ENCODE measurements at regions not wholly inside any gene's neighbourhood (a gene's known extent, or its start where the extent isn't known, plus 50 kb on each side); places are given as distances from the start of the nearest gene placed in this dataset.

DNA sequence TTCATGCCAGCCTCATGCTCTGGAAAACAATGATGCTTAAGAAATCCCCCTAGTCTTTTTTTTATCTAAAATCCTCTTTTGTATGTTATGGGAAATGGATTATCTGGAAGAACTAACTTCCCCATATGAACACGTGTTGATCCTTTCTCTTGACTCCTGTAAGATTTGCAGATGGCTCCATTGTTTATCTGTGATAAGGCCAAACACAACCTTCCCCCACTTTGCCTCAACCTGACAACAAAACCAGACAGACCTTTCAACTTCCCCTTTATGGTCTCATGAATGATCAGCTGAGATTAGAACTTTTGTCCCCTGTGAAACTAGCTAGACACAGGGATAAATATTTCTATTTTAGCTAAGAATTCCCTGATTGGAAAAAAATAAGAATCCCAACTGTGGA lies 828.0 kb upstream of the CDH2 start:
- Histone ChIP-seq H3K9ac (ENCODE audit: control insufficient read depth, extremely low read depth, insufficient read depth, low read length) (no peak overlapping the region), H3K9me3 (ENCODE audit: control insufficient read depth, low read depth, low read length) (no peaks in the 10 kb centered on the region), H3K4me1 (ENCODE audit: control insufficient read depth, extremely low read depth, insufficient read depth, low read length) (no peaks in the 10 kb centered on the region), H3K79me2 (ENCODE audit: control insufficient read depth, insufficient read depth, low read length) (no peaks in the 10 kb centered on the region), H3K4me2 (ENCODE audit: control insufficient read depth, extremely low read depth, insufficient read depth, low read depth, low read length) (no peak overlapping the region), H2AFZ (ENCODE audit: control insufficient read depth, low read length) (no peak overlapping the region), H3K27ac (ENCODE audit: control insufficient read depth, insufficient read depth, low read length) (no peak overlapping the region), H3K4me3 (ENCODE audit: control insufficient read depth in 2 of 3, extremely low read depth in 1 of 3, insufficient read depth in 2 of 3, low read depth in 1 of 3, low read length in 3 of 3) (no peak overlapping the region), H3K27me3 (ENCODE audit: control insufficient read depth, extremely low read depth, insufficient read depth, low read length) (no peaks in the 10 kb centered on the region), H3K36me3 (ENCODE audit: control insufficient read depth in 2 of 2, extremely low read depth in 1 of 2, insufficient read depth in 2 of 2, low read length in 2 of 2) (no peaks in the 10 kb centered on the region), H3K9me1 (ENCODE audit: control insufficient read depth, extremely low read depth, insufficient read depth, low read length) (no peaks in the 10 kb centered on the region), H4K20me1 (ENCODE audit: control insufficient read depth, extremely low read depth, insufficient read depth, low read length) (no peaks in the 10 kb centered on the region)
- TF ChIP-seq, protein P1, sequence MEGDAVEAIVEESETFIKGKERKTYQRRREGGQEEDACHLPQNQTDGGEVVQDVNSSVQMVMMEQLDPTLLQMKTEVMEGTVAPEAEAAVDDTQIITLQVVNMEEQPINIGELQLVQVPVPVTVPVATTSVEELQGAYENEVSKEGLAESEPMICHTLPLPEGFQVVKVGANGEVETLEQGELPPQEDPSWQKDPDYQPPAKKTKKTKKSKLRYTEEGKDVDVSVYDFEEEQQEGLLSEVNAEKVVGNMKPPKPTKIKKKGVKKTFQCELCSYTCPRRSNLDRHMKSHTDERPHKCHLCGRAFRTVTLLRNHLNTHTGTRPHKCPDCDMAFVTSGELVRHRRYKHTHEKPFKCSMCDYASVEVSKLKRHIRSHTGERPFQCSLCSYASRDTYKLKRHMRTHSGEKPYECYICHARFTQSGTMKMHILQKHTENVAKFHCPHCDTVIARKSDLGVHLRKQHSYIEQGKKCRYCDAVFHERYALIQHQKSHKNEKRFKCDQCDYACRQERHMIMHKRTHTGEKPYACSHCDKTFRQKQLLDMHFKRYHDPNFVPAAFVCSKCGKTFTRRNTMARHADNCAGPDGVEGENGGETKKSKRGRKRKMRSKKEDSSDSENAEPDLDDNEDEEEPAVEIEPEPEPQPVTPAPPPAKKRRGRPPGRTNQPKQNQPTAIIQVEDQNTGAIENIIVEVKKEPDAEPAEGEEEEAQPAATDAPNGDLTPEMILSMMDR (optimal IDR thresholded peaks at IDR 0.05 in 1 of 3, IDR thresholded peaks at IDR 0.05 in 1 of 3, conservative IDR thresholded peaks at IDR 0.05 in 1 of 3; ENCODE audit: extremely low read depth in 1 of 3, insufficient read depth in 2 of 3, low read length in 3 of 3) = no peak
- TF ChIP-seq EZH2 (IDR thresholded peaks at IDR 0.05; ENCODE audit: low read length) = no peak
- no peak for DNase-seq (ENCODE audit: low read depth, low spot score)
- FAIRE-seq = no peak
- dilution Hi-C loops (cut with MboI; ENCODE audit: extremely low pct_ligation_motif_present, low sequenced_read_pairs) = no loop called here

DNA sequence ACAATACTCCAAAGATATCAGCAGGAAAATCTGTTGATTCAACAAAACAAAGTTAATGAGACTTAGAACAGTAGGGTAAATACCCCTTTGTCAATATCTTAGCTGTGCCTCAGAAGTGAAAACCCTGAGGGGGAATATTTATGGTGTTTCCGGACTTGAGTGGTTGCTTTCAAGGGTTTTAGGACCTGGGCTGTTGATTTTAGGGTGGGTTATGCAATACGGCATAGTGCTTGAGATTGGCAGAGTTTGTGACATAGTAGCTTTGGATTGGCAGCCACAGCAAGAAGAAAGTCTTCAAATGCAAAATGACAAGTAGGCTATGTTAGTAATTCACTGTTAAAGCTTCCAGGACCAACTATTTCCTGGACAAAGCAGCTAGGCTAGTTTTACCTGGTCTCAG lies 826.3 kb upstream of the CDH2 start:
- H3K9me3 ChIP-seq (ENCODE audit: control insufficient read depth, low read depth, low read length) = no peaks in the 10 kb centered on the region
- no peak for DNase-seq (ENCODE audit: low read depth, low spot score)
- no peaks in the 10 kb centered on the region for H3K9me1 ChIP-seq (ENCODE audit: control insufficient read depth, extremely low read depth, insufficient read depth, low read length)
- no peak overlapping the region for H3K9ac ChIP-seq (ENCODE audit: control insufficient read depth, extremely low read depth, insufficient read depth, low read length)
- H3K27ac ChIP-seq (ENCODE audit: control insufficient read depth, insufficient read depth, low read length) = no peak overlapping the region
- H3K4me3 ChIP-seq (ENCODE audit: control insufficient read depth in 2 of 3, extremely low read depth in 1 of 3, insufficient read depth in 2 of 3, low read depth in 1 of 3, low read length in 3 of 3) = no peak overlapping the region
- dilution Hi-C loops (cut with MboI; ENCODE audit: extremely low pct_ligation_motif_present, low sequenced_read_pairs) = no loop called here
- no peak overlapping the region for H3K4me2 ChIP-seq (ENCODE audit: control insufficient read depth, extremely low read depth, insufficient read depth, low read depth, low read length)
- no peaks in the 10 kb centered on the region for H3K36me3 ChIP-seq (ENCODE audit: control insufficient read depth in 2 of 2, extremely low read depth in 1 of 2, insufficient read depth in 2 of 2, low read length in 2 of 2)
- no peaks in the 10 kb centered on the region for H3K4me1 ChIP-seq (ENCODE audit: control insufficient read depth, extremely low read depth, insufficient read depth, low read length)
- H3K27me3 ChIP-seq (ENCODE audit: control insufficient read depth, extremely low read depth, insufficient read depth, low read length) = no peaks in the 10 kb centered on the region
- no peaks in the 10 kb centered on the region for H3K79me2 ChIP-seq (ENCODE audit: control insufficient read depth, insufficient read depth, low read length)
- no peaks in the 10 kb centered on the region for H4K20me1 ChIP-seq (ENCODE audit: control insufficient read depth, extremely low read depth, insufficient read depth, low read length)
- no peak for TF ChIP-seq EZH2 (IDR thresholded peaks at IDR 0.05; ENCODE audit: low read length)
- TF ChIP-seq, protein P1 (optimal IDR thresholded peaks at IDR 0.05 in 1 of 3, IDR thresholded peaks at IDR 0.05 in 1 of 3, conservative IDR thresholded peaks at IDR 0.05 in 1 of 3; ENCODE audit: extremely low read depth in 1 of 3, insufficient read depth in 2 of 3, low read length in 3 of 3) = no peak
- FAIRE-seq = peak; percentile 36
- H2AFZ ChIP-seq (ENCODE audit: control insufficient read depth, low read length) = no peak overlapping the region

All from keratinocyte (primary cell).